GM12878 (cell line): ENCODE measurements at regions not wholly inside any gene's neighbourhood (a gene's known extent, or its start where the extent isn't known, plus 50 kb on each side); places are given as distances from the start of the nearest gene placed in this dataset.

Source experiments
- ATAC-seq: fragments of 200-7000 bp; cut with Tn5 transposase; 3 replicates; pipeline ENCODE4 v1.9.1; 2020; ENCODE audit warnings: mild to moderate bottlenecking, moderate library complexity
- BruUV-seq: library from RNA; stranded (reverse); fragments of 400-500 nt; replicated peaks from 2 replicates; lab custom pipeline; 2021; lab: Mats Ljungman, UMichigan
- CTCF ChIA-PET: fragments of 300-600 bp; sonication (Branson Sonifier 250); formaldehyde crosslinking; extraction: SDS; loops from one replicate; lab custom pipeline; 2021; ENCODE audit warnings: inconsistent platforms; lab: Yijun Ruan, JAX
- POLR2A ChIA-PET: fragments of 350-600 bp; formaldehyde crosslinking; extraction: SDS; loops from one replicate; lab custom pipeline; 2021; ENCODE audit warnings: inconsistent platforms; lab: Charles Lee
- RAD21 ChIA-PET: fragments of 300-600 bp; sonication (Branson Sonifier 250); formaldehyde crosslinking; loops from one replicate; lab custom pipeline; 2023; ENCODE audit warnings: antibody characterized with exemption; ENCODE audit not compliant: unreplicated experiment; lab: Charles Lee
- SMC1A ChIA-PET: fragments of 300-600 bp; sonication (Branson Sonifier 250); formaldehyde crosslinking; loops from one replicate; lab custom pipeline; 2023; ENCODE audit not compliant: unreplicated experiment, uncharacterized antibody; lab: Charles Lee
- DNase-seq: peaks from one replicate; pipeline ENCODE4 v3.0.0-alpha.2; 2011; ENCODE audit warnings: low read depth, low spot score
- FAIRE-seq: peaks from 3 replicates; lab custom pipeline; 2011; peaks lifted over from hg19 to GRCh38; lab: Jason Lieb, UNC
- H2AFZ ChIP-seq: 2 replicates; pipeline ENCODE4 v1.6.0; 2011; ENCODE audit warnings: low read depth, low read length, control low read depth; ENCODE audit not compliant: control insufficient read depth
- H3K27ac ChIP-seq: 2 replicates; pipeline ENCODE4 v1.5.1; 2011; ENCODE audit warnings: control low read depth; ENCODE audit not compliant: control insufficient read depth, insufficient read depth
- H3K27me3 ChIP-seq, 2 experiments: replicated peaks in 1 of 2; 2 replicates each; pipeline versions ENCODE4 v1.6.0 to v1.6.1; 2011; ENCODE audit warnings: low read length in 1 of 2; ENCODE audit not compliant: control insufficient read depth in 2 of 2, insufficient read depth in 2 of 2
- H3K36me3 ChIP-seq, 2 experiments: 2 replicates each; pipeline ENCODE4 v1.5.1; 2011; ENCODE audit warnings: low read length in 1 of 2; ENCODE audit not compliant: control insufficient read depth in 2 of 2, insufficient read depth in 2 of 2
- H3K4me1 ChIP-seq: 2 replicates; pipeline ENCODE4 v1.6.1; 2011; ENCODE audit warnings: mild to moderate bottlenecking, low read length, moderate library complexity, mixed read lengths; ENCODE audit not compliant: control insufficient read depth, insufficient read depth
- H3K4me2 ChIP-seq: 2 replicates; pipeline ENCODE4 v1.6.0; 2011; ENCODE audit warnings: control low read depth; ENCODE audit not compliant: control insufficient read depth, insufficient read depth
- H3K4me3 ChIP-seq: fragments of 200-600 bp; sonication (generic); 2 replicates; pipeline ENCODE4 v1.5.1; 2016
- H3K79me2 ChIP-seq: 2 replicates; pipeline ENCODE4 v1.6.0; 2011; ENCODE audit warnings: low read length; ENCODE audit not compliant: control insufficient read depth, insufficient read depth
- H3K9ac ChIP-seq: 2 replicates; pipeline ENCODE4 v1.8.0; 2011; ENCODE audit warnings: low read length, control low read depth, mixed read lengths; ENCODE audit not compliant: control insufficient read depth, insufficient read depth
- H3K9me3 ChIP-seq: replicated peaks from 3 replicates; pipeline ENCODE4 v1.5.1; 2011; ENCODE audit warnings: mild to moderate bottlenecking, low read length; ENCODE audit not compliant: control insufficient read depth, insufficient read depth
- H4K20me1 ChIP-seq: 2 replicates; pipeline ENCODE4 v1.6.0; 2011; ENCODE audit not compliant: control insufficient read depth, insufficient read depth
- IKZF2 ChIP-seq, 2 experiments: fragments of 450-650 bp; IDR thresholded peaks; 2 replicates each; pipeline ENCODE4 v1.6.1; 2017; ENCODE audit warnings: mild to moderate bottlenecking in 2 of 2, moderate library complexity in 2 of 2
- POLR2A ChIP-seq: IDR thresholded peaks from 2 replicates; pipeline ENCODE4 v1.6.1; 2011; ENCODE audit warnings: low read depth, mild to moderate bottlenecking, low read length
- RAD21 ChIP-seq: IDR thresholded peaks from 2 replicates; pipeline ENCODE4 v1.6.1; 2011; ENCODE audit warnings: mild to moderate bottlenecking, low read depth, low read length, moderate library complexity; ENCODE audit not compliant: insufficient read depth
- SMC3 ChIP-seq: IDR thresholded peaks from 2 replicates; pipeline ENCODE4 v1.6.1; 2011; ENCODE audit warnings: low read length, improper control_type of control experiment, borderline replicate concordance
- SP1 ChIP-seq: IDR thresholded peaks from one replicate; pipeline ENCODE4 v1.6.1; 2011; ENCODE audit warnings: low read depth, low read length
- ZNF622 ChIP-seq: fragments of 450-650 bp; IDR thresholded peaks from 2 replicates; pipeline ENCODE4 v1.6.1; 2017; ENCODE audit warnings: mild to moderate bottlenecking, inconsistent platforms
- WGBS: methylation state at CpG from one replicate; pipeline ENCODE4 v1.1.6; 2016; ENCODE audit warnings: low lambda C conversion rate; ENCODE audit not compliant: insufficient replicate concordance, insufficient coverage; ENCODE audit errors: missing lambda C conversion rate; 5-methylcytosine and 5-hydroxymethylcytosine counted together
- in situ Hi-C: fragments of 300-500 bp; cut with MboI; formaldehyde crosslinking; loops from 9 replicates; pipeline ENCODE4 v1.14.3; 2018; ENCODE audit warnings: mixed read lengths
- intact Hi-C: fragments of 100-400 bp; cut with micrococcal nuclease; formaldehyde crosslinking; loops from one replicate; pipeline ENCODE4 v1.14.2; 2022; ENCODE audit not compliant: unreplicated experiment
- TF ChIP-seq, protein P1 (sequence below), 3 experiments: IDR thresholded peaks in 2 of 3; conservative IDR thresholded peaks in 1 of 3; 2 replicates each; pipeline ENCODE4 v1.5.1; 2011; ENCODE audit warnings: low read depth in 3 of 3, low read length in 3 of 3, mild to moderate bottlenecking in 3 of 3, control low read depth in 2 of 3, moderate library complexity in 2 of 3, inconsistent platforms in 1 of 3, mixed read lengths in 1 of 3; ENCODE audit not compliant: control insufficient read depth in 2 of 3, insufficient read depth in 1 of 3; ENCODE audit errors: extremely low read depth in 1 of 3

DNA sequence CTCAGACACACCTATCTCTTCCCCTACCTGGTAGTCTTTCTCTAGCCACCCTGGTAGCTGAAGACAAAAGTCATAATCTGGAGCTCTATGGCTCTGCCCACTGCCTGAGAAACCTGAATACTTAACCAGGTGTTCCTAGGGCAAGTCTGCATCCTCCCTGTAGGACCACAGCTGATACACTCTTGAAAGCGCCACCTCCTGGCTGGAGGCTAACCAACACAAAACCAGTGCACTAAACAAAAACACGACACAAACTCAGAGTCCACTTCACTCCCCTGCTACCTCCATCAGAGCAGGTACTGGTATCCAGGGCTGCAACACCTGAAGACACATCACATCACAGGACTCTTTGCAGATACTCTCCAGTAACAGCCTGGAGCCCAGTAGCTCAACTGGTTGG is 84.6 kb upstream of the ANXA1 start:
- FAIRE-seq, result no peak
- no peak overlapping the region for H2AFZ ChIP-seq
- H3K4me3 ChIP-seq, result no peak overlapping the region
- H3K9ac ChIP-seq, result no peak overlapping the region
- POLR2A ChIA-PET, result no interaction called here
- WGBS, result 30% methylated on average over 2 of the region's 2 CpGs
- RAD21 ChIA-PET, result interaction anchor here (1.5 kb wide), 1 partner anchor 209 kb away, joined by 3 read pairs; no protein-coding TSS in a partner anchor
- ATAC-seq, result peak; percentile 28; the same call in 1 of the 3 replicates
- CTCF ChIA-PET, result interaction anchor here (0.8 to 1.8 kb wide), 10 partner anchors 8 to 788 kb away, joined by 3 to 6 read pairs (median 4); no protein-coding TSS in a partner anchor
- no peak for DNase-seq
- H3K4me2 ChIP-seq, result no peak overlapping the region
- H3K79me2 ChIP-seq, result no peaks in the 10 kb centered on the region
- no peaks in the 10 kb centered on the region for H3K36me3 ChIP-seq
- H3K4me1 ChIP-seq, result no peaks in the 10 kb centered on the region
- SMC1A ChIA-PET, result interaction anchor here (2.9 kb wide), 1 partner anchor 195 kb away, joined by 10 read pairs; no protein-coding TSS in a partner anchor
- BruUV-seq, result no TSS peak
- no peak overlapping the region for H3K27ac ChIP-seq
- no peaks in the 10 kb centered on the region for H4K20me1 ChIP-seq
- H3K27me3 ChIP-seq, result no peaks in the 10 kb centered on the region
- H3K9me3 ChIP-seq, result no peaks in the 10 kb centered on the region
- TF ChIP-seq POLR2A (no peak), RAD21 (peak; percentile 10; the same call in 1 of the 2 replicates), SMC3 (peak; percentile 8; the same call in 1 of the 2 replicates), ZNF622 (no peak), SP1 (no peak), IKZF2 (IDR thresholded peaks at IDR 0.05) (no peak)
- TF ChIP-seq, protein P1, sequence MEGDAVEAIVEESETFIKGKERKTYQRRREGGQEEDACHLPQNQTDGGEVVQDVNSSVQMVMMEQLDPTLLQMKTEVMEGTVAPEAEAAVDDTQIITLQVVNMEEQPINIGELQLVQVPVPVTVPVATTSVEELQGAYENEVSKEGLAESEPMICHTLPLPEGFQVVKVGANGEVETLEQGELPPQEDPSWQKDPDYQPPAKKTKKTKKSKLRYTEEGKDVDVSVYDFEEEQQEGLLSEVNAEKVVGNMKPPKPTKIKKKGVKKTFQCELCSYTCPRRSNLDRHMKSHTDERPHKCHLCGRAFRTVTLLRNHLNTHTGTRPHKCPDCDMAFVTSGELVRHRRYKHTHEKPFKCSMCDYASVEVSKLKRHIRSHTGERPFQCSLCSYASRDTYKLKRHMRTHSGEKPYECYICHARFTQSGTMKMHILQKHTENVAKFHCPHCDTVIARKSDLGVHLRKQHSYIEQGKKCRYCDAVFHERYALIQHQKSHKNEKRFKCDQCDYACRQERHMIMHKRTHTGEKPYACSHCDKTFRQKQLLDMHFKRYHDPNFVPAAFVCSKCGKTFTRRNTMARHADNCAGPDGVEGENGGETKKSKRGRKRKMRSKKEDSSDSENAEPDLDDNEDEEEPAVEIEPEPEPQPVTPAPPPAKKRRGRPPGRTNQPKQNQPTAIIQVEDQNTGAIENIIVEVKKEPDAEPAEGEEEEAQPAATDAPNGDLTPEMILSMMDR (IDR thresholded peaks at IDR 0.05 in 2 of 3, conservative IDR thresholded peaks at IDR 0.05 in 1 of 3; ENCODE audit: control insufficient read depth in 2 of 3, extremely low read depth in 1 of 3, insufficient read depth in 1 of 3, low read depth in 3 of 3, low read length in 3 of 3), result peak; percentile 13 to 32 (median 28); a peak in 3 of 6 replicates
- intact Hi-C loops, result loop anchor here (5.0 kb wide), 1 partner anchor 195 kb away; no protein-coding TSS in a partner anchor
- in situ Hi-C loops, result no loop called here
